OCI-LY3 (cell line): ENCODE measurements at regions not wholly inside any gene's neighbourhood (a gene's known extent, or its start where the extent isn't known, plus 50 kb on each side); places are given as distances from the start of the nearest gene placed in this dataset.

Experiments used
- H2AFZ ChIP-seq: fragments of 200-600, 300-600 bp; shearing (Covaris generic); 2 replicates; pipeline ENCODE4 v1.6.0; 2014; ENCODE audit warnings: antibody characterized with exemption, low read depth, low read length
- H3K27ac ChIP-seq: fragments of 200-600, 300-600 bp; sonication (generic); 2 replicates; pipeline ENCODE4 v1.5.1; 2014; ENCODE audit warnings: mild to moderate bottlenecking, low read length, moderate library complexity, mixed read lengths
- H3K27me3 ChIP-seq: fragments of 200-600, 300-600 bp; sonication (generic); 2 replicates; pipeline ENCODE4 v1.6.1; 2014; ENCODE audit warnings: low read depth, low read length, mixed read lengths
- H3K36me3 ChIP-seq: fragments of 200-600, 300-600 bp; sonication (generic); replicated peaks from 2 replicates; pipeline ENCODE3; 2014; ENCODE audit warnings: low read depth, low read length, mixed read lengths
- H3K4me1 ChIP-seq: fragments of 300-600, 200-600 bp; sonication (generic); 2 replicates; pipeline ENCODE4 v1.6.1; 2014; ENCODE audit warnings: low read length, mixed read lengths
- H3K4me2 ChIP-seq: fragments of 200-600, 300-600 bp; sonication (generic); 2 replicates; pipeline ENCODE4 v1.6.1; 2014; ENCODE audit warnings: low read length, mixed read lengths
- H3K4me3 ChIP-seq: fragments of 300-600, 200-600 bp; sonication (generic); 2 replicates; pipeline ENCODE4 v1.5.1; 2014; ENCODE audit warnings: antibody characterized with exemption, mild to moderate bottlenecking, low read length, moderate library complexity
- H3K79me2 ChIP-seq: fragments of 300-600, 200-600 bp; shearing (Covaris generic); 2 replicates; pipeline ENCODE4 v1.6.1; 2014; ENCODE audit warnings: mild to moderate bottlenecking, low read length, mixed read lengths
- H3K9ac ChIP-seq: fragments of 300-600, 200-600 bp; shearing (Covaris generic); 2 replicates; pipeline ENCODE4 v1.6.0; 2014; ENCODE audit warnings: mild to moderate bottlenecking, low read length, moderate library complexity
- H3K9me3 ChIP-seq: fragments of 200-600, 300-600 bp; shearing (Covaris generic); 2 replicates; pipeline ENCODE4 v1.6.1; 2014; ENCODE audit warnings: low read length, mixed read lengths; ENCODE audit not compliant: insufficient read depth
- H4K20me1 ChIP-seq: fragments of 200-600, 300-600 bp; sonication (generic); 2 replicates; pipeline ENCODE4 v1.6.1; 2016; ENCODE audit warnings: low read length, mixed read lengths; ENCODE audit not compliant: insufficient read depth
- CTCF ChIP-seq: fragments of 200-600, 300-600 bp; sonication (generic); IDR thresholded peaks from 2 replicates; pipeline ENCODE4 v1.5.1; 2014; ENCODE audit warnings: antibody characterized with exemption, low read length, low read depth
- EZH2phosphoT487 ChIP-seq: fragments of 200-600 bp; shearing (Covaris generic); IDR thresholded peaks from 2 replicates; pipeline ENCODE4 v1.6.1; 2018; ENCODE audit warnings: antibody characterized with exemption, mixed run types, low read depth

- H3K36me3 ChIP-seq, result no peaks in the 10 kb centered on the region
- H3K9me3 ChIP-seq, result no peaks in the 10 kb centered on the region
- no peaks in the 10 kb centered on the region for H3K4me1 ChIP-seq
- no peaks in the 10 kb centered on the region for H4K20me1 ChIP-seq
- H3K4me3 ChIP-seq, result no peak overlapping the region
- no peaks in the 10 kb centered on the region for H3K27me3 ChIP-seq
- H2AFZ ChIP-seq, result no peak overlapping the region
- no peak overlapping the region for H3K4me2 ChIP-seq
- no peaks in the 10 kb centered on the region for H3K79me2 ChIP-seq
- H3K27ac ChIP-seq, result no peak overlapping the region
- TF ChIP-seq CTCF, result no peak
- TF ChIP-seq EZH2phosphoT487, result no peak
- H3K9ac ChIP-seq, result no peak overlapping the region
Measured at GRCh38 chr3:73915886-73916285, 291.1 kb upstream of the PDZRN3 start.

- Histone ChIP-seq H3K9me3 (no peaks in the 10 kb centered on the region), H3K9ac (no peak overlapping the region), H3K4me3 (no peak overlapping the region), H4K20me1 (no peaks in the 10 kb centered on the region), H3K4me1 (no peaks in the 10 kb centered on the region), H3K79me2 (no peaks in the 10 kb centered on the region), H3K4me2 (no peak overlapping the region), H3K27ac (no peak overlapping the region), H3K36me3 (no peaks in the 10 kb centered on the region), H3K27me3 (no peaks in the 10 kb centered on the region), H2AFZ (no peak overlapping the region)
- TF ChIP-seq CTCF (no peak), EZH2phosphoT487 (no peak)
Measured at GRCh38 chr3:73908218-73908617, 283.5 kb upstream of the PDZRN3 start.

GRCh38 chr3:73901686-73902085 is 276.9 kb upstream of the PDZRN3 start:
- Histone ChIP-seq H3K79me2 (no peaks in the 10 kb centered on the region), H3K4me2 (no peak overlapping the region), H3K9ac (no peak overlapping the region), H3K27ac (no peak overlapping the region), H4K20me1 (no peaks in the 10 kb centered on the region), H3K4me3 (no peak overlapping the region), H3K9me3 (no peaks in the 10 kb centered on the region), H3K36me3 (no peaks in the 10 kb centered on the region), H2AFZ (no peak overlapping the region), H3K27me3 (no peaks in the 10 kb centered on the region), H3K4me1 (no peaks in the 10 kb centered on the region)
- TF ChIP-seq EZH2phosphoT487 (no peak), CTCF (no peak)

- no peak for TF ChIP-seq CTCF
- no peak overlapping the region for H2AFZ ChIP-seq
- H3K4me3 ChIP-seq, result no peak overlapping the region
- no peaks in the 10 kb centered on the region for H4K20me1 ChIP-seq
- no peaks in the 10 kb centered on the region for H3K27me3 ChIP-seq
- H3K9me3 ChIP-seq, result peaks cover 5% of the 10 kb centered on the region; the same call in 1 of the 2 replicates
- no peaks in the 10 kb centered on the region for H3K79me2 ChIP-seq
- no peak overlapping the region for H3K4me2 ChIP-seq
- H3K9ac ChIP-seq, result no peak overlapping the region
- no peaks in the 10 kb centered on the region for H3K4me1 ChIP-seq
- H3K27ac ChIP-seq, result no peak overlapping the region
- no peaks in the 10 kb centered on the region for H3K36me3 ChIP-seq
Measured at GRCh38 chr3:73894474-73895213, 269.9 kb upstream of the PDZRN3 start.
